GM12874 (cell line): ENCODE measurements at regions not wholly inside any gene's neighbourhood (a gene's known extent, or its start where the extent isn't known, plus 50 kb on each side); places are given as distances from the start of the nearest gene placed in this dataset.

Source experiments
- TF ChIP-seq, protein P1 (sequence below): IDR thresholded peaks from 2 replicates; pipeline ENCODE4 v1.5.1; 2011; ENCODE audit warnings: low read depth, mild to moderate bottlenecking, control low read depth, low read length, moderate library complexity; ENCODE audit not compliant: insufficient read depth

DNA sequence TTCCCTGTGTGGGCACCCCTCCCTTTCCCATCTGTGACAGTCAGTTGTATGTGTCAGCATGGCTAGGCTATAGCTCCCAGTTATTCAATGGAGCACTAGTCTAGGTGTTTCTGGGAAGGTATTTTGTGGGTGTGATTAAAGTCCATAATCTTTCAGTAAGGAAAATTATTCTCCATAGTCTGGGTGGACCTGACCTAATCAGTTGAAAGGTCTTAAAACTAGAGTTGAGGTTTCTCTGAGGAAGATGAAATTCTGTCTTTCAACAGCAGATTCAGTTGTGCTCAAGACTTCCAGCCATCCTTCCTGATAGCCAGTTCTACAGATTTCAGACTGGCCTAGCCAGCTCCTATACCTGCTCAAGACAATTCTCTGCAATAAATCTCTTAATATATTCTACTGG lies 284.6 kb upstream of the PROK2 start:
- TF ChIP-seq, protein P1, sequence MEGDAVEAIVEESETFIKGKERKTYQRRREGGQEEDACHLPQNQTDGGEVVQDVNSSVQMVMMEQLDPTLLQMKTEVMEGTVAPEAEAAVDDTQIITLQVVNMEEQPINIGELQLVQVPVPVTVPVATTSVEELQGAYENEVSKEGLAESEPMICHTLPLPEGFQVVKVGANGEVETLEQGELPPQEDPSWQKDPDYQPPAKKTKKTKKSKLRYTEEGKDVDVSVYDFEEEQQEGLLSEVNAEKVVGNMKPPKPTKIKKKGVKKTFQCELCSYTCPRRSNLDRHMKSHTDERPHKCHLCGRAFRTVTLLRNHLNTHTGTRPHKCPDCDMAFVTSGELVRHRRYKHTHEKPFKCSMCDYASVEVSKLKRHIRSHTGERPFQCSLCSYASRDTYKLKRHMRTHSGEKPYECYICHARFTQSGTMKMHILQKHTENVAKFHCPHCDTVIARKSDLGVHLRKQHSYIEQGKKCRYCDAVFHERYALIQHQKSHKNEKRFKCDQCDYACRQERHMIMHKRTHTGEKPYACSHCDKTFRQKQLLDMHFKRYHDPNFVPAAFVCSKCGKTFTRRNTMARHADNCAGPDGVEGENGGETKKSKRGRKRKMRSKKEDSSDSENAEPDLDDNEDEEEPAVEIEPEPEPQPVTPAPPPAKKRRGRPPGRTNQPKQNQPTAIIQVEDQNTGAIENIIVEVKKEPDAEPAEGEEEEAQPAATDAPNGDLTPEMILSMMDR, result no peak

GRCh38 chr3:72068621-72069020 lies 283.7 kb upstream of the PROK2 start:
- TF ChIP-seq, protein P1, result no peak

DNA sequence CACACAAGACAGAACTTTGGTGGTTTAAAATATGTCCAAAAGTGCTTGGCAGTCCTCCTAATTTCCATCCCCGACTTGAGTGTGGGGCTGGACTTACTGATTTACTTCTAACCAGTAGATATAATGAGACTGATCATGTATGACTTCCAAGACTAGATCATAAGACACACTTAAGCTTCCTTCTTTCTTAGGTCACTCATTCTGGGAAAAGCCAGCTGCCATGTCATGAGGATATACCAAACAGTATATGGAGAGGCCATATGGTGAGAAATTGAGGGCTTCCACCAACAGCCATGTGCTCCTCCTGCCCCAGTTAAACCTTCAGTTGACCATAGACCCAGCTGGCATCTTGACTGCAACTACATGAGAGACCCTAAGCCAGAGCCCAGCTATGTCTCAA lies 282.8 kb upstream of the PROK2 start:
- TF ChIP-seq, protein P1, result no peak

GRCh38 chr3:72065872-72066641 lies 281.1 kb upstream of the PROK2 start:
- TF ChIP-seq, protein P1, result no peak

DNA sequence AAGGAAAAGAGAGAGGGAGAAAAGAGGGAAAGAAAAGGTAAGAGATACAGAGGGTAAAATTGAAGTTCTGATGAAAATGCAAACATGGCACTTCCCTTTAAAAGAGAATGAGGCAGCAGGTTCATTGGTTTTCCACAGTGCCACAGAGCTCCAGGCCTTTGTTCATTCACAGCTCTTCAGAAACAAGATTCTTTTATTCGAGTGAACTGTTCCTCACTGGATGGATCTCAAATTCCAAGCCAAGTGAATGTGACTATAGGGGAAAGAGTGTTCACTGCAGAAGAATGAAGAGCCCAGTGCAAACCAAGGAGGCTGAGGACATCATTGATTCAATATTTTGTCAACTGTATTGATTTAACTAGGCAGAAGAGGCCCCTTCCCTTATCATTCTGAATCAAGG lies 280.3 kb upstream of the PROK2 start:
- TF ChIP-seq, protein P1, result no peak

DNA sequence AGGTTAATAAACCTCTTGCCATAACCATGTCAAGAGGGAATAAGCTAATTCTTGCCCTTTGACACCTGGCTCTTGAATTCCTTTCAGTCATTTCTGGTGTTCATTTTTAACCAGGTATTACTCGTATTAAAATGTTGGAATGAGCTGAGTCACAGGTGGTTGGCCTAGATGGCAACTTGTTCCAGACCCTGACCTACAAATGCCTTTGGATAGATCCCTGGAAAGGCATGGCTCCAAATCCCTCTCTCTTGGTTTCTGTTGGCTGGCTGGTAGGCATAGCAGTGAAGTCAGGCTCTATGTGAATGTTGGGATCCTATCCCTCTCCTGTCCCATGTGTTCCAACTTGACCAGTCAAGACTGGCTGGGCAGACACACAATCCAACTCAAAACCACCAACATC lies 277.1 kb upstream of the PROK2 start:
- TF ChIP-seq, protein P1, result no peak

DNA sequence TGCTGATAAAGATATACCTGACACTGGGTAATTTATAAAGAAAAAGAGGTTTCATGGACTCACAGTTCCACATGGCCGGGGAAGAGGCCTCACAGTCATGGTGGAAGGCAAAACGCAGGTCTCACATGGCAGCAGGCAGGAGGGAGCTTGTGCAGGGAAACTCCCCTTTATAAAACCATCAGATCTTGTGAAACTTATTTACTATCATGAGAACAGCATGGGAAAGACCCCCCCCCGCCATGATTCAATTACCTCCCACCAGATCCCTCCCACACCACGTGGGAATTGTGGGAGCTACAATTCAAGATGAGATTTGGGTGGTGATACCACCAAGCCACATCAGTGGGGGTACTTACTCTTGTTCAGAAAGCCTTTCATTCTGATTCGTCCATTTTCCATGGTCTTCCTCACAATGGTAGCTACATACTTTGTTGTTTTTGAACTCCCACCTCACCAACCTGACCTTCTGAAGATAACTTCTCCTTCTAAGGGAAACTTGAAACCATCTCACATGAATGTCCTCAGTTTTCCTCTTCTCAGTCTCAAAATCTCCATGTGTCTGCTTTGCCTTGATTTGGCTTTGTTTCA lies 275.6 kb upstream of the PROK2 start:
- TF ChIP-seq, protein P1, result no peak
